ES-I3 (cell line): ENCODE measurements at regions not wholly inside any gene's neighbourhood (a gene's known extent, or its start where the extent isn't known, plus 50 kb on each side); places are given as distances from the start of the nearest gene placed in this dataset.

Source experiments
- H3K36me3 ChIP-seq: 2 replicates; pipeline ENCODE4 v1.6.1; 2013; ENCODE audit warnings: mild to moderate bottlenecking, low read length, control low read depth, moderate library complexity; ENCODE audit not compliant: insufficient read depth
- H3K4me1 ChIP-seq: 2 replicates; pipeline ENCODE4 v1.6.1; 2013; ENCODE audit warnings: mild to moderate bottlenecking, control low read depth, low read length; ENCODE audit not compliant: insufficient read depth
- H3K9ac ChIP-seq: 2 replicates; pipeline ENCODE4 v1.6.1; 2013; ENCODE audit warnings: low read depth, mild to moderate bottlenecking, low read length, moderate library complexity
- H3K9me3 ChIP-seq: 2 replicates; pipeline ENCODE4 v1.6.1; 2013; ENCODE audit warnings: mild to moderate bottlenecking, low read length, moderate library complexity; ENCODE audit not compliant: control insufficient read depth, insufficient read depth

DNA sequence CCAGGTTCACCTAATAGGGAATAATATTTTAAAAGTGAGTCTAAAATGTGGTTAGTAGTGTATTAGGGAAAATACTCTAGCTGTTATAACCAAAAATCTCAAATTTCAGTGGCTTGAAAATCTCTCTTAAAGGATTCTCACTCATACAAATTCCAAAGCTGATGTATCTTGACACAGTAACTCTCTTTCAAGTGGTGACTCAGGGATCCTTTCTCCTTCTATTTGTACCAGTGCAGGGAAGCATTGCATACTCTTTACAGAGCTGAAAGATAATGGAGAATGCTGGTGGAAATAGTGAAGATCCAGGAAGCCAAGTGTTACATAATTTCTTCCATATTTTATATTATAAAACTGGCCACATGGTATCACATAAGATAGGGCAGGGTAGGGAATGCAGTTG is 560.2 kb upstream of the CDH9 start:
- Histone ChIP-seq H3K36me3 (no peaks in the 10 kb centered on the region), H3K9me3 (no peaks in the 10 kb centered on the region), H3K4me1 (no peaks in the 10 kb centered on the region), H3K9ac (no peak overlapping the region)

DNA sequence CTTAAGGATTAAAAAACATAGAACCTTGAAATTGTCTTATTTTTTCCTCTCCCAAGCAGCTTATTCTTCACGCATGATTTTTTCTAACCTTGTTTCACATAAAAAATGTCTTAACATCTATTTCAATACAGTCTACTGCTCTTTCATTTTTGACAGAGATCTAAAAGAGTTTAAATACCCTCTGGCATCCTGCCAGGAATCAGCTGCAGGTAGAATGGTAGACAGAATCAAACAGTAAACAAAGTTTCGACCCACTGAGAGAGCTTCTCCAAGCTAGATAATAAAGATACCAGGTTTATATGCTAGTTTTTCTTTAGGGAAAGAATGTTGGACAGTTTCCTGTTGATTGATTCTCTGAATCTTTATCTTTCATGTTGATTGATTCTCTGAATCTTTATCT is 555.8 kb upstream of the CDH9 start:
- Histone ChIP-seq H3K36me3 (no peaks in the 10 kb centered on the region), H3K9ac (no peak overlapping the region), H3K4me1 (peaks cover 5% of the 10 kb centered on the region; the same call in 1 of the 2 replicates), H3K9me3 (no peaks in the 10 kb centered on the region)

DNA sequence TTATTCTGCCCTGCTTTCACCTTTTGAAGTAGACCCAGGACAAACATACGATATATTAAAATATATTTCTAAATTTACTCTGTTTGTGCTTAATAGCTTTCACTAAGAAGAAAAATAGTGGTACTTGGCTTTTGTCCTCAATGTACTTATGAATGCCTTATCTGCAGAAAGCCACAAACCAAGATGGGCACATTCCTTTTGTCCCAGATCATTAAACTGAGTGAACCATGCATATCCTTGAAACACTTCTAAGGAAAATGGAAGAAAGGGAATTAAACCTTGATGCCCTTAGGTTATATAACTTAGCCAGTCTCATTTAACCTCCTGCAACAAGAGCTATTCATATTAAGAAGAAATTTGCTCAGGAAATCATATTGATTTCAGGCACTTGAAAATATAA is 553.8 kb upstream of the CDH9 start:
- H3K9me3 ChIP-seq = no peaks in the 10 kb centered on the region
- H3K36me3 ChIP-seq = no peaks in the 10 kb centered on the region
- H3K4me1 ChIP-seq = peaks cover 5% of the 10 kb centered on the region; the same call in 1 of the 2 replicates
- H3K9ac ChIP-seq = no peak overlapping the region

DNA sequence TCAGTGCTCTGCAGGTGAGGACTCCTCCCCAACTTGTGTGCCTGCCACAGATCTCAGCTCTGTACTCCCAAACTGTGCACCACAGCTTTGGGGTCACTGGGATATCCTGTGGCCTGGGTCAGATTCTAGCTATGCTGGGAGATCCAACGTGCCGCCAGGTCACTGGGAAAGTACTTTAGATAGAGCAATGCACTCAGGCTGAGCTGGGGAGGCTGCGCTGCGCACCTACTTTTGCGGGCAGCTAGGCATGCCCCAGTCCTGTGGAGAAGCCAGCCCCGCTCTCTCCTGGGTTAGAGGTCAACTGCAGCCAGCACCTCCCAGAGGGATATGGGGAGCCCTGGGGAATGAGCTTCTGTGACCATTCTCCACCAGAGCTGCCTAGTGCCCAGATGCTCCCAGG is 552.1 kb upstream of the CDH9 start:
- H3K9ac ChIP-seq = no peak overlapping the region
- peaks cover 5% of the 10 kb centered on the region; the same call in 1 of the 2 replicates for H3K4me1 ChIP-seq
- H3K9me3 ChIP-seq = no peaks in the 10 kb centered on the region
- H3K36me3 ChIP-seq = no peaks in the 10 kb centered on the region

DNA sequence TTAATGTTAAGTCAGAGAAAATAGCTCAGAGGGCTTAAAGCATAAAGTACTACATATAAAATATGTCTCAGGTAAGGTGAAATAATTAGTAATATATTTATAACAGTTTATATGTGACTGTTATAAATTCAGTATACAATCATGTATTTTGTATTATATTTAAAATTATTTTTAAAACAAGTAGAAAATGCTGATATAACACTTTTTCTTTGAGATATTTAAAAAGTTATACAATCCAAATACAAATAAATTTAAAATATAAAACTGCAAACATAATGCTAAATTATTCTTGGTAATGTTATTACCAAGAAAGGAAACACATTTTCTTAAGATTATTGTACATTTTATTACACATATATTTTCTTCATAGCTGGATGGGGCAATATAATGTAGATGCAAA is 539.9 kb upstream of the CDH9 start:
- H3K9ac ChIP-seq = no peak overlapping the region

DNA sequence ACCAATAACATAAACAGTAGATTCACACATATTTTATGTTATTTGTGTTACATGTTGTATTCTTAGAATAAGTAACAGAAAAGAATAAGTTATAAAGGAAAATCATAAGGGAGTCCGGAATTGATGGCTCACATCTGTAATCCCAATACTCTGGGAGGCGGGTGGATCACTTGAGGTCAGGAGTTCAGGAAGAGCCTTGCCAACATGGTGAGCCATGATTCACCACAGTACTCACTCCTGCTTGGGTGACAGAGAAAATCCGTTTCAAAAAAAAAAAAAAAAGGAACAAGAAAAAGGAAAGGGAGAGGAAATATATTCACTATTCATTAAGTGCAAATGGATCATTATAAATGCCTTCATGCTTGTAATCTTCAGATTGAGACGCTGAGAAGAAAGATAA is 533.3 kb upstream of the CDH9 start:
- no peak overlapping the region for H3K9ac ChIP-seq
- H3K9me3 ChIP-seq = no peaks in the 10 kb centered on the region
- no peaks in the 10 kb centered on the region for H3K36me3 ChIP-seq
- no peaks in the 10 kb centered on the region for H3K4me1 ChIP-seq

More for the DNA sequence above, 539.9 kb upstream of the CDH9 start:
- Histone ChIP-seq H3K9me3 (no peaks in the 10 kb centered on the region), H3K4me1 (no peaks in the 10 kb centered on the region), H3K36me3 (no peaks in the 10 kb centered on the region)

DNA sequence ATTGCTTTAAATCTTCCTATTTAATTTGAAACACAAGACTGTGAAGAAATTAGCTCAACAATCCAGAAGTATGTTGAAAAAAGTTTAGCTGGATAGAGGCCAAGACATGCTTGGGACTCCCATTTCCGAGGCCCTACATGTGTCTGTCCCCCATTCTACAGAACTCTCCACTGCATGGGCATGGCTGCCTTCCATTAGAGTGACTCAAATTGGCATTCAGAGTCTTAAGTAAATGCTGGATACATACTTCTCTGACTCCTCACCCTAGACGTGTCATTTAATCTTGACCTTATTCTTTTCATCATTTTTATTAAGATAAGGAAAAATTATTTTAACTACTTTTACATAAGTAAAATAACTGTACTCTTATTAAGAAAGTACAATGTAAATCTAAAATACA is 530.4 kb upstream of the CDH9 start:
- Histone ChIP-seq H3K9me3 (no peaks in the 10 kb centered on the region), H3K36me3 (no peaks in the 10 kb centered on the region), H3K9ac (no peak overlapping the region), H3K4me1 (no peaks in the 10 kb centered on the region)

DNA sequence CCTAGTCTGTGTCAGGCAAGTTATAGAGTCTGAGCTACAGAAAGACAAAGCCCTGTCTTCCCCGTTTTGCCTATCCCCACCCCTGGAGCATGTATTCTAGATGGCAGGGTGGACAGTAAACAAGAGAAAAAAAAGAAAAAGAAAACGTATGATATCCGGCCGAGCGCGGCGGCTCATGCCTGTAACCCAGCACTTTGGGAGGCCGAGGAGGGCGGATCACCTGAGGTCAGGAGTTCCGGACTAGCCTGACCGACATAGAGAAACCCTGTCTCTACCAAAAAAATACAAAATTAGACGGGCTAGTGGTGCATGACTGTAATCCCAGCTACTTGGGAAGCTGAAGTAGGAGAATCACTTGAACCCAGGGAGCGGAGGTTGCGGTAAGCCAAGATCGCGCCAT is 523.0 kb upstream of the CDH9 start:
- H3K9me3 ChIP-seq = no peaks in the 10 kb centered on the region
- H3K4me1 ChIP-seq = no peaks in the 10 kb centered on the region
- no peaks in the 10 kb centered on the region for H3K36me3 ChIP-seq
- H3K9ac ChIP-seq = no peak overlapping the region

DNA sequence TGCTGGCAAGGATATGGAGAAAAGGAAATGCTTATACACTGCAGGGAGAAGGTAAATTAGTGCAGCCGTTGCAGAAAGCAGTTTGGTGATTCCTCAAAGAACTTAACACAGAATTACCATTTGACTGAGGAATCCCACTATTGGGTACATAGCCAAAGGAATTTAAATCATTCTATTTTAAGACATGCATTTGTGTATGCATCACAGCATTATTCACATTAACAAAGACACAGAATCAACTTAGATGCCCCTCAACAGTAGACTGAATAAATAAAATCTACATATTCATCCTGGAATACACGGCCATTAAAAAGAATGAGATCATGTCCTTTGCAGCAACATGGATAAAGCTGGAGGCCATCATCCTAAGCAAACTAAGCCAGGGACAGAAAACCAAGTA is 510.1 kb upstream of the CDH9 start:
- Histone ChIP-seq H3K4me1 (peaks cover 19% of the 10 kb centered on the region; the same call in 1 of the 2 replicates), H3K9ac (no peak overlapping the region), H3K36me3 (0 out of 2 replicates have a peak, but pooled peaks cover 3% of the 10 kb centered on the region), H3K9me3 (no peaks in the 10 kb centered on the region)

DNA sequence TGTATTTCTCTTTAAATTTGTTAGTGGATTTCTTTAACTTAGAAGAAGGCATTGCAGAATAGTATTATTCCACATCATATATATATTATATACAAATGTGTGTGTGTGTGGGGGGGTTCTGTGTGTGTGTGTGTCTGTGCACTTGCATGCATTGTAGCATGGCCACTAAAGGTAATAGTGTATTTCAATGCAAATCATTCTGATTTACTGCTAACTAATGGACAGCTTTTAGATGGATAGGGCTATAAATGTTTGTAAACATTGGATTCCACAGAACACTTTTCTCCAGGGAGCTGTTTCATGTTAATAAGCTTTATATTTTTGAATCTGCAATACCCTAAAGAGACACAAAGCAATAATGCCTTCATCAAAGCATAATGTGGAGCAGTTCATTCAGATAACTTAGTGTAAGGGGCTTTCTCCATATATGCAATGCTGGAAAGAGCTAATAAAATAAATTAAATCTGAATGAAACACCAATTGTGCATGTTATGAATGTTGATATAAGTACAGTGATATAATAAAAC is 496.7 kb upstream of the CDH9 start:
- no peaks in the 10 kb centered on the region for H3K36me3 ChIP-seq
- H3K9me3 ChIP-seq = no peaks in the 10 kb centered on the region
- no peak overlapping the region for H3K9ac ChIP-seq
- no peaks in the 10 kb centered on the region; the same call in 1 of the 2 replicates for H3K4me1 ChIP-seq

DNA sequence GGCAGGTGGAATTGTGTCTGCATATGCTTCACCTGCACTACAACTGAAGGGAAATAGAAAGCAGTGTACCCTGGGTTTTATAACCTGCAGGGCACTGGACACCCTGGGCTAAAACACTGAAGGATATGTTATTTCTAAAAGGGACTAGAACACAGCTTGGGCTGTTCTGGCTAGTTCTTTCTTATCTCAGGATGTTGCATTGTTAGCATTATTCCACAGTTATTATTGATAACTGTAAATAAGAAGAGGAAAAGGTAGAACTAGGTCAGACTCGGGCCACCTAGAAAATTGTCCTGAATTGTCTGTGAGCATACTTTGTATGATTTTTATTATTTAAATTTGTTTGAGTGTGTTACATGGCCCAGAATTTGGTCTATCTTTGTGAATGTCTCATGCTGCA is 493.9 kb upstream of the CDH9 start:
- H3K4me1 ChIP-seq = no peaks in the 10 kb centered on the region; the same call in 1 of the 2 replicates
- no peak overlapping the region for H3K9ac ChIP-seq
- no peaks in the 10 kb centered on the region for H3K36me3 ChIP-seq
- H3K9me3 ChIP-seq = no peaks in the 10 kb centered on the region

DNA sequence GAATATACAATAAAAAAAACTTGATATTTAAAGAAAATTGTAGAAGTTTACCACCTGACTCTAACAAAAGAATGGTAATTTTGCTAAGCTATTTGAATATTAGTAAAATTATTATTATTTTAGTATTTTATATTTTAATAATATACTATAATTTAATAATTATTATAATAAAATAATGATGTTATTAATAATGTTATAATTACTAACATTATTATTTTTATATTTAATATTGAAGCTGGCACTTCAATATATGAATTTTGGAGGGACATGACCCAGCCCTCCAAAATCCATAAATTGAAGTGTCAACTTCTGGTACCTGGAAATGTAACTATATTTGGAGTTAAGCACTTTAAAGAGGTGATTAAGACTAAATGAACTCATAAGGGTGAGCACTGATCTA is 486.1 kb upstream of the CDH9 start:
- Histone ChIP-seq H3K36me3 (no peaks in the 10 kb centered on the region), H3K9me3 (no peaks in the 10 kb centered on the region), H3K4me1 (no peaks in the 10 kb centered on the region), H3K9ac (no peak overlapping the region)

DNA sequence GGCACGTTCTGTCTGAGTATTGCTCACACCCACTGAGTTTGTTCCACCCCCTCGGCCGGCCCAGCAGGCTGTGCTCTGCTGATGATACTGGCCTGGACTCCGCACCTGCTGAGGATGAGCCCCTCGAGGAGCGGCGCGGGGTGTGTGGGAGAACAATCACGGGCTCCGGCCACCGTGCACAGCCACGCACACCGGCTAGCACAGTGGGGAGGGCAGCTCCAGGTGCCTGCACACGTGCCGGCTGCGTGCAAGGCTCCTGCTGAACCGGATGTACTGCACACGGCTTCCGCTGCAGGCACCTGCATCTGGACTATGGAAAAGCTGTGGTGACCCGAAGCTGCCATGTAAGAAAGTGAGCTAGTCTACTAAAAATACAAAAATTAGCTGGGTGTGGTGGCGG is 485.2 kb upstream of the CDH9 start:
- Histone ChIP-seq H3K9ac (no peak overlapping the region), H3K36me3 (no peaks in the 10 kb centered on the region), H3K4me1 (no peaks in the 10 kb centered on the region), H3K9me3 (no peaks in the 10 kb centered on the region)

DNA sequence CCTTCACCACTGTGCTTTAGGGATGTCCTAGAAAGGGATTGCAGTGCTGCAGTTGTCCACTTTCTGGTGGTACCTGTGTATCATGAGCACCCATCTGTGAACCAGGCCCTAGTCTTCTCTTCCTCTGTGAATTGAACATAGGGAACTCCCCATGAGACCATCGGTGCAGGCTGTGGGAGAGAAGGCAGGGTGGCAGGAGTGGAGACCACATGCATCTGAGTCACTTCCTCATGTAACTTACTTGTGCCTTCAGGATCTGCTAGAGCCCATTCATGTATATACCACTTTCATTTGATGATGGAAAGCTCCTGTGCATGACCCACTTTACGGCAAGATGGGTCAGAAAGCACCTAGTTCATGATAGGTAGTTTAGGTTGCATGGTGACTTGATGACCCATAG is 478.1 kb upstream of the CDH9 start:
- no peak overlapping the region for H3K9ac ChIP-seq

DNA sequence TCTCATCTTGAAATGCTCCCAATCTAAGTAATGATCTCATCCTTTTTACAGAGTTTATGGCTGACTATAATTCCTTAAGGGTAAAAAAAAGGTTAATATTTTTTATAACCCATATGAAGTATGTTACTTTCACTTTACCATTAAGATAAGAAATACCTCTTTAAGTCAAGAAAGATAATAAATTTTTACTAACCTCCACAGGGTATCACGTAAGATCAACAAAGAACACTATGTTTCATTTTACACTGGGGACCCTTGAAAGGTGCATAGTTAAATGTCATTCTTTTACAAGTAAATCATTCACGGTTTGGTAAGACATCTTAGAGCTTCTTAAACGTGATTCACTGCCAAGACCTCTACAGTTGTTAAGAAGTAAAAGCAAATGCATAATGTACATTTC is 472.7 kb upstream of the CDH9 start:
- Histone ChIP-seq H3K36me3 (no peaks in the 10 kb centered on the region), H3K4me1 (no peaks in the 10 kb centered on the region), H3K9ac (no peak overlapping the region), H3K9me3 (no peaks in the 10 kb centered on the region)

More for the DNA sequence above, 478.1 kb upstream of the CDH9 start:
- H3K4me1 ChIP-seq = no peaks in the 10 kb centered on the region
- H3K36me3 ChIP-seq = no peaks in the 10 kb centered on the region
- H3K9me3 ChIP-seq = no peaks in the 10 kb centered on the region

DNA sequence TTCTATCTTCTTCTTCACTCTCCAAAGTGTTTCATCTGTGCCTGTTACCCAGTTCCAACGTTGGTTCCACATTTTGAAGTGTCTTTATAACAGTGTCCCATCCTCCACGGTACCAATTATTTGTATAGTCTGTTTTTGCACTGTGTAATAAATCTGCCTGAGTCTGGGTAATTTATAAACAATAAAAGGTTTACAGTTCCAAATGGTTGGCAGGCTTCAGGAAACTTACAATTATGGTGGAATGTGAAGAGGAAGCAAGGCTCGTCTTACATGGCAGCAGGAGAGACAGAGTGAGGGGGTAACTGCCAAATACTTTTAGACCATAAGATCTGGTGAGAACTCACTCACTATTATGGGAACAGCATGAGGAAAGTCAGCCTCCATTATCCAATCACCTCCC is 465.4 kb upstream of the CDH9 start:
- Histone ChIP-seq H3K36me3 (no peaks in the 10 kb centered on the region), H3K9me3 (0 out of 2 replicates have a peak, but pooled peaks cover 2% of the 10 kb centered on the region), H3K4me1 (no peaks in the 10 kb centered on the region), H3K9ac (no peak overlapping the region)
